Upper lobe of left lung (tissue), 4 donors: ENCODE measurements at regions not wholly inside any gene's neighbourhood (a gene's known extent, or its start where the extent isn't known, plus 50 kb on each side); places are given as distances from the start of the nearest gene placed in this dataset.

Experiments
- EP300 ChIP-seq, 4 donors: sonication (generic); formaldehyde crosslinking; IDR thresholded peaks; one replicate each; pipeline ENCODE4 v1.5.1; 2017; ENCODE audit warnings: antibody characterized with exemption in 4 of 4, control low read depth in 2 of 4
- POLR2A ChIP-seq, 4 donors: fragments of 450-650 bp; IDR thresholded peaks; one replicate each; pipeline ENCODE4 v1.5.1; 2016 to 2017; ENCODE audit warnings: antibody characterized with exemption in 4 of 4, mild to moderate bottlenecking in 2 of 4
- TF ChIP-seq, protein P1 (sequence below), 6 experiments: fragments of 450-650 bp in 4 of 6; fragments of 200-600 bp in 2 of 6; sonication (generic) in 2 of 6; IDR thresholded peaks; one replicate each; pipeline ENCODE4 v1.5.1; 2016 to 2019; ENCODE audit warnings: antibody characterized with exemption in 6 of 6

DNA sequence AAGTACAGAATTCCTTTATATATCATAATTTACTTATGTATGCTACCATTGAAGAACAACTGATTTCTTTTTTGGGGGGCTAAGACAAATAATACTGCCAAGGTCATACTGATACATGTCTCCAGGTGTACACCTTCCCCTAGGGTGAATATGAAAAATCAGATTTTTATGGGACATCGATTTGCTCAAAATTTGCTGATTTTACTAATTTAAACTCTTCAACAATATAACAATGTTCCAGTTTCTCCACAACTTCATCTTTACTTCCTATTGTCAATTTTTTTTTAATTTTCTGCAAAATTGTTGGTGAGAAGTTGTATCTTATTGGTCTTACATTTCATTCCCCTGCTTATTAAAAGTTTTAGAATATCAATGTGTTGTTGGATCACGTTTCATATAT is 495.4 kb upstream of the MANEA start:
- TF ChIP-seq POLR2A (IDR thresholded peaks at IDR 0.05) (no peak), EP300 (IDR thresholded peaks at IDR 0.05) (no peak)
- TF ChIP-seq, protein P1, sequence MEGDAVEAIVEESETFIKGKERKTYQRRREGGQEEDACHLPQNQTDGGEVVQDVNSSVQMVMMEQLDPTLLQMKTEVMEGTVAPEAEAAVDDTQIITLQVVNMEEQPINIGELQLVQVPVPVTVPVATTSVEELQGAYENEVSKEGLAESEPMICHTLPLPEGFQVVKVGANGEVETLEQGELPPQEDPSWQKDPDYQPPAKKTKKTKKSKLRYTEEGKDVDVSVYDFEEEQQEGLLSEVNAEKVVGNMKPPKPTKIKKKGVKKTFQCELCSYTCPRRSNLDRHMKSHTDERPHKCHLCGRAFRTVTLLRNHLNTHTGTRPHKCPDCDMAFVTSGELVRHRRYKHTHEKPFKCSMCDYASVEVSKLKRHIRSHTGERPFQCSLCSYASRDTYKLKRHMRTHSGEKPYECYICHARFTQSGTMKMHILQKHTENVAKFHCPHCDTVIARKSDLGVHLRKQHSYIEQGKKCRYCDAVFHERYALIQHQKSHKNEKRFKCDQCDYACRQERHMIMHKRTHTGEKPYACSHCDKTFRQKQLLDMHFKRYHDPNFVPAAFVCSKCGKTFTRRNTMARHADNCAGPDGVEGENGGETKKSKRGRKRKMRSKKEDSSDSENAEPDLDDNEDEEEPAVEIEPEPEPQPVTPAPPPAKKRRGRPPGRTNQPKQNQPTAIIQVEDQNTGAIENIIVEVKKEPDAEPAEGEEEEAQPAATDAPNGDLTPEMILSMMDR (IDR thresholded peaks at IDR 0.05), result no peak
